ENCODE measurements at regions not wholly inside any gene's neighbourhood (a gene's known extent, or its start where the extent isn't known, plus 50 kb on each side); places are given as distances from the start of the nearest gene placed in this dataset.
"Not testable (repeated sequence)": the region's sequence is repeated elsewhere in the genome, so short reads cannot be mapped to it uniquely, and the experiment has no call there.

- no peak for DNase-seq (ENCODE audit: low spot score)
Measured at GRCh38 chr14:22190411-22191191, 398.4 kb downstream of the DAD1 start.

GRCh38 chr14:22189881-22190280 is 399.1 kb downstream of the DAD1 start:
- DNase-seq (ENCODE audit: low spot score) = no peak

GRCh38 chr14:22188318-22188717 is 400.7 kb downstream of the DAD1 start:
- DNase-seq (ENCODE audit: low spot score) = no peak

GRCh38 chr14:22185789-22186188 is 403.2 kb downstream of the DAD1 start:
- DNase-seq (ENCODE audit: low spot score) = no peak

- no peak for DNase-seq (ENCODE audit: low spot score)
Measured at GRCh38 chr14:22185191-22185590, 403.8 kb downstream of the DAD1 start.

- no peak for DNase-seq (ENCODE audit: low spot score)
Measured at GRCh38 chr14:22184830-22185168, 404.2 kb downstream of the DAD1 start.

GRCh38 chr14:22184157-22184829 is 404.7 kb downstream of the DAD1 start:
- no peak for DNase-seq (ENCODE audit: low spot score)

DNA sequence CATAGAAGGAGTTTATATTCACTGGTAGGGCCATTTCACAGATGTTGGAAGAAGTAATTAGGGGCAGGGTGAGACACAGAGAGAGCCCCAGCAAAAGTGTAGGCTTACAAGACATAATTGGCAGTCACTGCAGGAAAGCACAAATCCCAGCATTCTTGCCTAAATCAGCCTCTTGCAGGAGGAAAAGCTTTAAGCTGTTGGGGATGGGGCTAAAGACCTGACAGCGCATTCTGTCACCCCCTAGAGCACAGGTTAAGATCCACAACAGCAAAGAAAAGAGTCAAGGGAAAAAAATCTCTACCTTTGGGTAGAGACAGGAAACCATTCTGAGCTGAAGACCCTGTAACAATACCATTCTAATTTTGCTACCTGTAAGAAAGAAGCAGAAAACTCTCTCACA is 409.0 kb downstream of the DAD1 start:
- no peak for DNase-seq (ENCODE audit: low spot score)

DNA sequence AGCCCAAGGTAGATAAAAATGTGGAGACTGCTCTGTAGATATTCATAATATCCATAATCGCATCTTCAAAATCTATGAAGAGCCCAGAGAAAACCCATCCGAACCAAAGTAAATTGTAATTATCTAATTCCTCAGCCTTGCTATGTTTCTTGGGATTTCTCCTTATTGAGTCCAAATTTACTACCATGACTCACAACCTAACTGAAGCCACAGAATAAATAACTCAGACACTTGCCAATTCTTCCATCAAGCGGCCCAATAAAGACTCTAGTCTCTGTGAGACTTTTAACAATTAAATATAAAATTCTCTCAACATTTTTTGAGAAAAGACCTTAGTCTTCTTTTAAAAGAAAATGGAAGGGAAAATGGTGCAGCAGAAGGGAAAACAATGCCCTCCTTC is 409.8 kb downstream of the DAD1 start:
- DNase-seq (ENCODE audit: low spot score) = no peak

DNA sequence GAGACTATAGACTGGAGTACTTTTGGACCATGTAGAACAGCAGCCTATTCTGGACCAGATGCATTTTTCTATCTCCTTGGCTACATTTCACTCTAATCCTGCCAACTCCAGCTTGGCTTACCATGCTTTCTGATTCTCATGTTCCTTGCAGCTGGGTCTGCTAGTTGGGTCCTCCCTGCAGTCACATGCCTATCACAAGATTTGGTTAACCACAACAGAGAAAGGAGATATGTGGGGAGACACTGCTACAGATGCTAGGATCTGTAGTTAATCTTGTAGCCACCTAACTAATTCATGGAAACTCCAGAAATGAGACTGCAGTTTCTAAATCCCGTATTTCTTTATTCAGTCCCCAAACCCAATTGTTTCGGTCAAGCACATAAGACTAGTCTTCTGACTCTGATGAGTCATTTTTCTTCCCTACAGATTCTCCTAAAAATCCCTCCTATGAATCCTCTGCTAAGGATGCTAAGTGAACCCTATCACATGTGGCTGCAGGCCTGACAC is 410.6 kb downstream of the DAD1 start:
- DNase-seq (ENCODE audit: low spot score) = no peak

DNA sequence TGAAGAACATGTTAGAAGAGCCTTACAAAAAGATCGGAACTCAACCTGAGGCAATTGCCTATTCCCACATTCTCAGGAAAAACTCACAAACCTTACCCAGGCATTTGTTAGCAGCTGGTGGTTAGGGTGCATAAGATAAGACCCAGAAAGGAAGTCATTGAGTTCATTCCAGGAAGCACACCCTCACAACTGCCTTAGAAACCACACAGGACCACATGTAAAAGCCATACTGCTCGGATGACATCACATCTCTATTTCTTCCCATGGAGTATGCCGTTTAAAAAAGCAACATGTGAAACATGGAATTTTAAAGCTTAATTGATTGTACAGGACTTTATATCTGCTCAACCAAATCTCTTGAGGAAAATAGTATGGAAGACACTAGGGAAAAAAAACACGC is 411.2 kb downstream of the DAD1 start:
- DNase-seq (ENCODE audit: low spot score) = no peak

GRCh38 chr14:22176957-22177356 is 412.1 kb downstream of the DAD1 start:
- no peak for DNase-seq (ENCODE audit: low spot score)

DNA sequence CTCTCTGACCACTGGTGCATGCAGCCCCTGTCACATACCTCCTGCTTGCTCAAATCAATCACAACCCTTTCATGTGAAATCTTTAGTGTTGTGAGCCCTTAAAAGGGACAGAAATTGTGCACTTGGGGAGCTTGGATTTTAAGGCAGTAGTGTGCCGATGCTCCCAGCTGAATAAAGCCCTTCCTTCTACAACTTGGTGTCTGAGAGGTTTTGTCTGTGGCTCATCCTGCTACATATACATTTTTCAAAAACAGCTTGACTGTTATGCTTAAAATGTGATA is 413.8 kb downstream of the DAD1 start:
- not testable (repeated sequence) for DNase-seq (ENCODE audit: low spot score)

DNA sequence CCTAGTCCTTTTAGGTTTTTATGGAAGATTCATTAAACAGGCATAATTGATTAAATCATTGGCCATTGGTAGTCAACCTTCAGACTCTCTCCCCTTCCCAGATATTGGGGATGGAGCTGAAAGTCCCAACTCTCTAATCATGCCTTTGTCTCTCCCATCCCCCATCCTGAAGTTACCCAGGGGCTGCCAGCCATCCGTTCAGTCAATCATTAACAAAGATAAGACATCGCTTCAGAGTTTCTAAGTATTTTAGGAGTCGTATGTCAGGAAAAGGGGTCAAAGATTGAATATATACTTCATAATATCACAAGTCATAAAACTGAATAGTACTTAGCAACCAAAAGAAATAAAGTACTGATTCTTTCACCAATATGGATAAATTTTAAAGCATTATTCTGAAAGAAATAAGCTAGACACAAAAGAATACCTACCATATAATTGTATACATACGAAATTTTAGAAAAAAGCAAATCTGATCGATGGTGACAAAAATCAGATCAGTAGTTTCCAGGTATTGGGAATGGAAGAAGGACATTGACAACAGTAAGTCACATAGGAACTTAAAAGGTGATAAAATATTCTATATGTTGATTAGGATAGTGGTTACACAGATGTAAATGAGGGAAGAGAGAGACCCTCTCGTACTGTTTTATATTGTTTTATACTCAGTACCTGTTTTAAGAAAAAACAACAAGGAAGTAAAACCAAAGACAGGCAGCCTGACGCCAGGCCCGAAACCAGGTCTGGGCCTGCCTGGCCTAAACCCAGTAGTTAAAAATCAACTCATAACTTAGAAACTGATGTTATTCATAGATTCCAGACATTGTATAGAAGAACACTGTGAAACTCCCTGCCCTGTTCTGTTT is 414.4 kb downstream of the DAD1 start:
- DNase-seq (ENCODE audit: low spot score) = no peak

DNA sequence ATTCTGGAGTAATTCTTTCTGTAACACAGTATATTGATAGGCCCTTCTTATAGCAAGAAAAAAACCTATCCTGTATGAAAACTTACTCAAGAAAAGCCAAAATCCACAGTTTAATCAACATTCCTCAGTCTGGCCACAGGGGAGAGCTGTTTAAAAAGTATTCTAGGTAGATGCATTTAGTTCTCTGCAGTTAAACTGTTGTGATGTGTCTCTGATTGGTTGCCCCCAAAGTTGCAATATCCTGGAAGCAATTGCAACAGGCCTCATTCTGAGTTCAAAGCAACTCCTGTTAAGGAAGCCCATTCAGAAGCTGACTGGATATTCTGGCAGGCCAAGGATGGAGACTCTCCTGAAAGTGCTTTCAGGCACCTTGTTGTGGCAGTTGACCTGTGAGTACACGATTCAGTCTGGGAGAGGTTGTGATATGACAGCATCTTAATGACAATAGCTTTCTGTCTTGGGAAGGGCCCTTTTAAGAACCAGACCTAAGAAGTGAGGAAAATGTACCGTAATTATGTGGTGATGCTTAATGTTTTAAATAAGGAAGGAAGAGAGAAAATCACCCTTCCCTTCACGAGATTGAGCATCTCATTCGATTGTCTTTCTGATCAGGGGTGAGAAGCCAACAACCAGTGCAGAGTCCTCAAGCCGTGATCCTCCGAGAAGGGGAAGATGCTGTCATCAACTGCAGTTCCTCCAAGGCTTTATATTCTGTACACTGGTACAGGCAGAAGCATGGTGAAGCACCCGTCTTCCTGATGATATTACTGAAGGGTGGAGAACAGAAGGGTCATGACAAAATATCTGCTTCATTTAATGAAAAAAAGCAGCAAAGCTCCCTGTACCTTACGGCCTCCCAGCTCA is 420.7 kb downstream of the DAD1 start:
- no peak for DNase-seq (ENCODE audit: low spot score)

GRCh38 chr14:22164616-22165015 is 424.4 kb downstream of the DAD1 start:
- DNase-seq (ENCODE audit: low spot score) = no peak

- peak; percentile 37 for DNase-seq (ENCODE audit: low spot score)
Measured at GRCh38 chr14:22163051-22163450, 426.0 kb downstream of the DAD1 start.

GRCh38 chr14:22159957-22160356 is 429.1 kb downstream of the DAD1 start:
- DNase-seq (ENCODE audit: low spot score) = no peak

DNA sequence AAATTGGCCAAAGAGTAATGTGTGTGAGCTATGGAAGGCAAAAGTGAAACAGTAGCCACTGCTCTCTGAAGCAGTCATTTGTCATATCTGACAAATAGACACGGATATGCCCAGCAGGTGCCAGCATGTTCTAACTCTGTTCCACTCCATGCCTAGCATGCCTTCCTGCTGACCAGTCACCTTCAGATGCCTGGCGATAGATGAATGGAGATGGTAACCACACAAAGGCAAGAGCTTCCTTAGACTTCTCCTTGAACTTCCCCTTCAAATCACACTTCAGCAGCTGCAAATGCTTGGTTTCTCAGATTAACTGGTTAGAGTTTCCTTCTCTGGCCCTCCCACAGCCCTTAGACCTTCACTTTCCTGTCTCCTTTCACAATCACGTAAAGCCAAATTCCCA is 429.9 kb downstream of the DAD1 start:
- DNase-seq (ENCODE audit: low spot score) = no peak

- DNase-seq (ENCODE audit: low spot score) = no peak
Measured at GRCh38 chr14:22158560-22158959, 430.5 kb downstream of the DAD1 start.

DNA sequence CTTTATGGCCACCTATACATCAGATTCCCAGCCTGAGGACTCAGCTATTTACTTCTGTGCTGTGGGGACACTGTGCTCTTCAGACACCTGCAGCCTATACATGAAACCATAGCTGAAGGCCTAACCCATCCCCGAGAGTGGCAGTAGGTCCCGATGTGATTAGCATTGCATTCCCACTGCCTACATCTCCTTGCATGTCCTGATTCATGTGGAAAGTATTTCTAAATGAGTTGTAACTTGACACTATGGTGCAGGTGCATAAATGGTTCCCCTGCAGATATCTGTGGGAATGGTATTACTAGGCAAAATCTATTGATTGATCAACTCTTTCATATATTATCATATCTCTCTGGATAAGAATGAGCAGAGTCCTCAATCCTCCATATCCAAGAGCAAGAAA is 433.5 kb downstream of the DAD1 start:
- DNase-seq (ENCODE audit: low spot score) = no peak

- no peak for DNase-seq (ENCODE audit: low spot score)
Measured at GRCh38 chr14:22152903-22153302, 436.1 kb downstream of the DAD1 start.

Data from kidney capillary endothelial cell (primary cell).